ENCODE measurements at regions not wholly inside any gene's neighbourhood (a gene's known extent, or its start where the extent isn't known, plus 50 kb on each side); places are given as distances from the start of the nearest gene placed in this dataset.
"Not testable (repeated sequence)": the region's sequence is repeated elsewhere in the genome, so short reads cannot be mapped to it uniquely, and the experiment has no call there.

GRCh38 chr1:87981386-87981785 is 652.7 kb downstream of the LMO4 start:
- no peak overlapping the region for H3K4me3 ChIP-seq (ENCODE audit: low read depth, low read length)
- no peaks in the 10 kb centered on the region for H3K27me3 ChIP-seq (ENCODE audit: control insufficient read depth, insufficient read depth, low read length)
- DNase-seq (ENCODE audit: low read depth): no peak
- no peak for TF ChIP-seq CTCF (IDR thresholded peaks at IDR 0.05; ENCODE audit: insufficient read depth, low read length, poor library complexity, severe bottlenecking)
- no peaks in the 10 kb centered on the region for H3K36me3 ChIP-seq (ENCODE audit: control insufficient read depth, insufficient read depth, low read length)

DNA sequence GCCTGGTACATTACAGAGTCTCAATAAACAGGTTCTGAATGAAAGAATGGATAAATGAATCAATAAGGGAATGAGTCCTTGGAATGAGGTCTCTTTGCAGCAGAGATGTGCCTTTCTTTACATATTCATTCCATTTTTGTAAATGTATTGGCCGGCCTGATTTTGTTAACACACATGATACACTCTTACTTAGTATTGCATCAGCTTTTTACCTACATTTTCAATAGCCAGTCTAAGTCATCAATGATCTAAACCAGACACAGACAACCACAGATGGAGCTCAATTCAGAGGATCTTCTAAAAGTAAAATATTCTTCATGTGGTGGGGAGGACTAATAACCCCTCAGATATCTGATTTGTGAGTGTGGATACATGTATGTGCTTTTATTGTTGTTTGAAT is 653.1 kb downstream of the LMO4 start:
- Histone ChIP-seq H3K36me3 (ENCODE audit: control insufficient read depth, insufficient read depth, low read length) (no peaks in the 10 kb centered on the region), H3K27me3 (ENCODE audit: control insufficient read depth, insufficient read depth, low read length) (no peaks in the 10 kb centered on the region), H3K4me3 (ENCODE audit: low read depth, low read length) (no peak overlapping the region)
- TF ChIP-seq CTCF (IDR thresholded peaks at IDR 0.05; ENCODE audit: insufficient read depth, low read length, poor library complexity, severe bottlenecking): no peak
- DNase-seq (ENCODE audit: low read depth): no peak

GRCh38 chr1:87983841-87984240 is 655.2 kb downstream of the LMO4 start:
- no peak for DNase-seq (ENCODE audit: low read depth)
- Histone ChIP-seq H3K4me3 (ENCODE audit: low read depth, low read length) (no peak overlapping the region), H3K36me3 (ENCODE audit: control insufficient read depth, insufficient read depth, low read length) (no peaks in the 10 kb centered on the region), H3K27me3 (ENCODE audit: control insufficient read depth, insufficient read depth, low read length) (no peaks in the 10 kb centered on the region)
- TF ChIP-seq CTCF (IDR thresholded peaks at IDR 0.05; ENCODE audit: insufficient read depth, low read length, poor library complexity, severe bottlenecking): no peak

DNA sequence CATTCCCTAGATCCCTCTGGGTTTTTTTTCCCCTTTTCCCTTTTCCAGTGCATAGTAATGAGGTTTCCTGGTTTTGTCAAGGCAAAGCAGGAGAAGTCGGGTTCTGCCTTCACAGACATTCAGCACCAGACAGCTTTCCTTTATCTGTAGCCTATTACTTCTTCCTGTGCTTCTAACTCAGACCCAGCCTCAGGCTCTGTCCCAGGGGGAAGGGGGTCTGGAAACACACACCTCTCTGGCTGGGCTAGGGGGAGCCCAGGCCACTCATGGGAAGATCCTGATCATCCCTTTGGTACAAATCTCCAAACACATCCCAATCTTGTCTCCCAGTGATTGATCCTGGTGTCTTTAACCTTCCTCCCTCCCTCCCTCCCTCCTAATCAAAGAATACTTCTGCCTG is 656.4 kb downstream of the LMO4 start:
- no peaks in the 10 kb centered on the region for H3K36me3 ChIP-seq (ENCODE audit: control insufficient read depth, insufficient read depth, low read length)
- no peak for DNase-seq (ENCODE audit: low read depth)

GRCh38 chr1:87986130-87986866 is 657.6 kb downstream of the LMO4 start:
- DNase-seq (ENCODE audit: low read depth): no peak
- Histone ChIP-seq H3K36me3 (ENCODE audit: control insufficient read depth, insufficient read depth, low read length) (no peaks in the 10 kb centered on the region), H3K27me3 (ENCODE audit: control insufficient read depth, insufficient read depth, low read length) (no peaks in the 10 kb centered on the region), H3K4me3 (ENCODE audit: low read depth, low read length) (no peak overlapping the region)
- no peak for TF ChIP-seq CTCF (IDR thresholded peaks at IDR 0.05; ENCODE audit: insufficient read depth, low read length, poor library complexity, severe bottlenecking)

More for the DNA sequence above, 656.4 kb downstream of the LMO4 start:
- TF ChIP-seq CTCF (IDR thresholded peaks at IDR 0.05; ENCODE audit: insufficient read depth, low read length, poor library complexity, severe bottlenecking): no peak
- H3K27me3 ChIP-seq (ENCODE audit: control insufficient read depth, insufficient read depth, low read length): no peaks in the 10 kb centered on the region
- no peak overlapping the region for H3K4me3 ChIP-seq (ENCODE audit: low read depth, low read length)

GRCh38 chr1:87989346-87989745 is 660.7 kb downstream of the LMO4 start:
- no peak for DNase-seq (ENCODE audit: low read depth)
- no peak for TF ChIP-seq CTCF (IDR thresholded peaks at IDR 0.05; ENCODE audit: insufficient read depth, low read length, poor library complexity, severe bottlenecking)
- H3K36me3 ChIP-seq (ENCODE audit: control insufficient read depth, insufficient read depth, low read length): no peaks in the 10 kb centered on the region
- H3K4me3 ChIP-seq (ENCODE audit: low read depth, low read length): no peak overlapping the region
- H3K27me3 ChIP-seq (ENCODE audit: control insufficient read depth, insufficient read depth, low read length): no peaks in the 10 kb centered on the region

DNA sequence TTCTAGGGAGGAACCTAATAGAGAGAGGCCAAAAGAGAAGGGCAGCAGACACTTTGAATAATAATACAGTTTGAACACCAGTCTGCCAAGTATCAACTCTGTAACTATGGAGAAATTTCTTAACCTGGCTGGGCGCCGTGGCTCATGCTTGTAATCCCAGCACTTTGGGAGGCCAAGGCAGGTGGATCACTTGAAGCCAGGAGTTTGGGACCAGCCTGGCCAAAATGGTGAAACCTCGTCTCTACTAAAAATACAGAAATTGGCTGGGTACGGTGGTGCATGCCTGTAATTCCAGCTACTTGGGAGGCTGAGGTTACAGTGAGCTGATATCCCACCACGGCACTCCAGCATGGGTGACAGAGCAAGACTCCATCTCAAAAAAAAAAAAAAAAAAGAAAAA is 663.9 kb downstream of the LMO4 start:
- not testable (repeated sequence) for H3K27me3 ChIP-seq (ENCODE audit: control insufficient read depth, insufficient read depth, low read length); H3K4me3 ChIP-seq (ENCODE audit: low read depth, low read length); DNase-seq (ENCODE audit: low read depth); H3K36me3 ChIP-seq (ENCODE audit: control insufficient read depth, insufficient read depth, low read length)
